ENCODE measurements at regions not wholly inside any gene's neighbourhood (a gene's known extent, or its start where the extent isn't known, plus 50 kb on each side); places are given as distances from the start of the nearest gene placed in this dataset.

DNA sequence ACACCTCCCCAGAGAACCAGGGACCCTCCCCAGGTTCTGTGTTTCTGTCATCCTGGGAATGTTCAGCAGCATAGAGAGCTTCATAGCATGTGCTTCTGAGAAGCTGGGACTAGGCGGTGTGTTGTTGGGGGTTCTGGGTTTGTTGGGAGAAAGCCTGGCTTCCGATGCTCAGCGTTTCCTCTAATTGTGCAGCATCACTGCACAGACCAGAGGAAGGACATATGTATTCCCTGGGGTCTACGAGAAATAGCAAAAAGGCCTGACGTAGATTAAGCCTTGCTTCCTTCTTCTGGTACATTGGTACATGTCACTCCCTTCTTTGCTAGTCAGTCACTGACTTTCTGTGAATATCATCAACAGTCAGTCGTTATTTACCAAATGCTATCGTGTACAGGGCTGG is 96.9 kb upstream of the SGK1 start:
- no peaks in the 10 kb centered on the region for H3K36me3 ChIP-seq (ENCODE audit: control insufficient read depth, insufficient read depth, low read length)
- no peaks in the 10 kb centered on the region for H3K9me1 ChIP-seq (ENCODE audit: control insufficient read depth, insufficient read depth, low read length)
- POLR2A ChIA-PET: no interaction called here
- H4K20me1 ChIP-seq (replicated peaks; ENCODE audit: control insufficient read depth, insufficient read depth, low read length): no peaks in the 10 kb centered on the region
- TF ChIP-seq, protein P1, sequence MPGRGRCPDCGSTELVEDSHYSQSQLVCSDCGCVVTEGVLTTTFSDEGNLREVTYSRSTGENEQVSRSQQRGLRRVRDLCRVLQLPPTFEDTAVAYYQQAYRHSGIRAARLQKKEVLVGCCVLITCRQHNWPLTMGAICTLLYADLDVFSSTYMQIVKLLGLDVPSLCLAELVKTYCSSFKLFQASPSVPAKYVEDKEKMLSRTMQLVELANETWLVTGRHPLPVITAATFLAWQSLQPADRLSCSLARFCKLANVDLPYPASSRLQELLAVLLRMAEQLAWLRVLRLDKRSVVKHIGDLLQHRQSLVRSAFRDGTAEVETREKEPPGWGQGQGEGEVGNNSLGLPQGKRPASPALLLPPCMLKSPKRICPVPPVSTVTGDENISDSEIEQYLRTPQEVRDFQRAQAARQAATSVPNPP (IDR thresholded peaks at IDR 0.05; ENCODE audit: borderline replicate concordance, insufficient read depth, insufficient read length): no peak
- TF ChIP-seq NR1H2 (CRISPR knock-in tag; IDR thresholded peaks at IDR 0.05) (no peak), YBX1 (IDR thresholded peaks at IDR 0.05) (no peak), SMARCB1 (IDR thresholded peaks at IDR 0.05; ENCODE audit: insufficient read length, low read depth) (no peak), FOXM1 (IDR thresholded peaks at IDR 0.05; ENCODE audit: low read depth) (no peak), FOXM1 (CRISPR knock-in tag; IDR thresholded peaks at IDR 0.05; ENCODE audit: low read depth) (no peak), SRF (CRISPR knock-in tag; IDR thresholded peaks at IDR 0.05) (no peak), ZBTB17 (CRISPR knock-in tag; IDR thresholded peaks at IDR 0.05) (no peak), TSC22D4 (tag; IDR thresholded peaks at IDR 0.05) (no peak), ARHGAP35 (IDR thresholded peaks at IDR 0.05; ENCODE audit: partially characterized antibody) (no peak), BMI1 (IDR thresholded peaks at IDR 0.05; ENCODE audit: low read length) (no peak), FOXA3 (CRISPR knock-in tag; conservative IDR thresholded peaks at IDR 0.05 in 1 of 2, IDR thresholded peaks at IDR 0.05 in 1 of 2) (no peak), ZNF561 (CRISPR knock-in tag; conservative IDR thresholded peaks at IDR 0.05) (no peak)
- H3K27me3 ChIP-seq (ENCODE audit: control insufficient read depth in 2 of 2, insufficient read depth in 2 of 2, low read length in 2 of 2): 0 out of 5 replicates have a peak, but pooled peaks cover 0 to 4% of the 10 kb centered on the region in 2 experiments
- peaks cover 0 to 13% of the 10 kb centered on the region in 2 experiments; a peak in 2 of 5 replicates for H3K4me1 ChIP-seq (replicated peaks in 1 of 2; ENCODE audit: control insufficient read depth in 2 of 2, insufficient read depth in 2 of 2, low read length in 2 of 2)
- no peak for FAIRE-seq
- no peak for DNase-seq (ENCODE audit: extremely low read depth in 1 of 4, low spot score in 3 of 4)
- no peak overlapping the region for H3K4me2 ChIP-seq (ENCODE audit: insufficient read depth, low read length)
- no peak overlapping the region for H3K4me3 ChIP-seq
- ATAC-seq: no peak
- intact Hi-C loops (cut with micrococcal nuclease): no loop called here
- no peaks in the 10 kb centered on the region for H3K79me2 ChIP-seq (ENCODE audit: control insufficient read depth, insufficient read depth, low read length)
- no peak overlapping the region for H3K9ac ChIP-seq (ENCODE audit: insufficient read depth in 1 of 2, low read depth in 2 of 2, low read length in 2 of 2)
- in situ Hi-C loops (cut with MboI): no loop called here
- no TSS peak for BruUV-seq (replicated peaks)
- WGBS (ENCODE audit: insufficient coverage, low coverage, missing lambda C conversion rate): 18% methylated on average over 7 of the region's 7 CpGs
- no peak overlapping the region for H3K27ac ChIP-seq (ENCODE audit: extremely low read depth, low read depth, low read length)
- no peaks in the 10 kb centered on the region for H3K9me3 ChIP-seq (replicated peaks; ENCODE audit: control insufficient read depth, insufficient read depth, low read depth, low read length)
- no peak overlapping the region for H2AFZ ChIP-seq (ENCODE audit: low read depth, low read length)
- CTCF ChIA-PET (ENCODE audit: low intra/inter-chr PET ratio): no interaction called here
